SK-N-SH (cell line): ENCODE measurements at regions not wholly inside any gene's neighbourhood (a gene's known extent, or its start where the extent isn't known, plus 50 kb on each side); places are given as distances from the start of the nearest gene placed in this dataset.

Source experiments
- CTCF ChIA-PET: fragments of 300-600, 350-600 bp; formaldehyde crosslinking; extraction: SDS; loops from one replicate; lab custom pipeline; 2021; lab: Yijun Ruan, JAX
- POLR2A ChIA-PET: fragments of 350-600 bp; sonication (Branson Sonifier 250); formaldehyde crosslinking; extraction: SDS; loops from one replicate; lab custom pipeline; 2020; ENCODE audit warnings: antibody characterized with exemption, inconsistent platforms; lab: Yijun Ruan, JAX
- DNase-seq: peaks from one replicate; pipeline ENCODE4 v3.0.0; 2012
- H2AFZ ChIP-seq: fragments of 200-600 bp; sonication (generic); 2 replicates; pipeline ENCODE4 v1.8.1; 2016; ENCODE audit warnings: antibody characterized with exemption, mild to moderate bottlenecking, low read depth
- H3F3A ChIP-seq: fragments of 200-600 bp; sonication (generic); replicated peaks from 2 replicates; pipeline ENCODE3; 2016; ENCODE audit warnings: antibody characterized with exemption, mild to moderate bottlenecking; ENCODE audit not compliant: insufficient read depth
- H3K27ac ChIP-seq, 2 experiments: fragments of 200-500 bp in 1 of 2; fragments of 200-600 bp in 1 of 2; sonication (Bioruptor generic) in 1 of 2; sonication (generic), shearing (Covaris generic) in 1 of 2; 2 replicates each; pipeline versions ENCODE4 v1.5.1 to v1.6.1; 2014 to 2016; ENCODE audit warnings: low read depth in 2 of 2, inconsistent platforms in 1 of 2, low read length in 1 of 2, mild to moderate bottlenecking in 1 of 2, mixed read lengths in 1 of 2
- H3K27me3 ChIP-seq: fragments of 200-600 bp; sonication (generic), shearing (Covaris generic); 2 replicates; pipeline ENCODE4 v1.6.1; 2016; ENCODE audit warnings: mixed run types; ENCODE audit not compliant: insufficient read depth
- H3K36me3 ChIP-seq, 2 experiments: fragments of 200-500 bp in 1 of 2; fragments of 200-600 bp in 1 of 2; sonication (Bioruptor generic) in 1 of 2; sonication (generic) in 1 of 2; replicated peaks in 1 of 2; 2 replicates each; pipeline versions ENCODE3 to v1.5.1; 2014 to 2016; ENCODE audit warnings: low read length in 1 of 2, mild to moderate bottlenecking in 1 of 2; ENCODE audit not compliant: insufficient read depth in 2 of 2, control insufficient read depth in 1 of 2
- H3K4me1 ChIP-seq, 2 experiments: fragments of 200-500 bp in 1 of 2; fragments of 200-600 bp in 1 of 2; sonication (Bioruptor generic) in 1 of 2; sonication (generic), shearing (Covaris generic) in 1 of 2; 2 replicates each; pipeline versions ENCODE4 v1.5.1 to v1.6.1; 2014 to 2016; ENCODE audit warnings: low read depth in 1 of 2, low read length in 1 of 2, mixed run types in 1 of 2; ENCODE audit not compliant: insufficient read depth in 2 of 2, control insufficient read depth in 1 of 2
- H3K4me2 ChIP-seq: fragments of 200-600 bp; sonication (generic), shearing (Covaris generic); 2 replicates; pipeline ENCODE4 v1.6.1; 2017; ENCODE audit warnings: mixed run types
- H3K4me3 ChIP-seq, 2 experiments: fragments of 200-500 bp in 1 of 2; fragments of 200-600 bp in 1 of 2; sonication (Bioruptor generic) in 1 of 2; sonication (generic), shearing (Covaris generic) in 1 of 2; 2 replicates each; pipeline versions ENCODE4 v1.5.1 to v1.8.1; 2014 to 2016; ENCODE audit warnings: low read depth in 2 of 2, inconsistent platforms in 1 of 2, low read length in 1 of 2, mild to moderate bottlenecking in 1 of 2, mixed read lengths in 1 of 2, moderate library complexity in 1 of 2
- H3K79me2 ChIP-seq: fragments of 200-600 bp; sonication (generic); 2 replicates; pipeline ENCODE4 v1.8.1; 2017; ENCODE audit warnings: mild to moderate bottlenecking; ENCODE audit not compliant: insufficient read depth
- H3K9ac ChIP-seq: fragments of 200-600 bp; sonication (generic); 2 replicates; pipeline ENCODE4 v1.6.1; 2017; ENCODE audit warnings: mixed run types
- H3K9me2 ChIP-seq: fragments of 200-600 bp; sonication (generic); 2 replicates; pipeline ENCODE4 v1.6.1; 2017; ENCODE audit warnings: mixed run types
- H3K9me3 ChIP-seq: fragments of 200-600 bp; sonication (generic); 2 replicates; pipeline ENCODE4 v1.6.1; 2017; ENCODE audit warnings: mixed run types, mild to moderate bottlenecking, moderate library complexity
- H4K20me1 ChIP-seq: fragments of 200-600 bp; sonication (generic); 2 replicates; pipeline ENCODE4 v1.6.1; 2017; ENCODE audit warnings: mild to moderate bottlenecking, mixed run types; ENCODE audit not compliant: insufficient read depth
- CHD2 ChIP-seq: fragments of 150-350 bp; IDR thresholded peaks from 2 replicates; pipeline ENCODE4 v1.6.1; 2018; ENCODE audit warnings: low read length; ENCODE audit not compliant: partially characterized antibody
- CTCF ChIP-seq: fragments of 200-600 bp; sonication (generic); IDR thresholded peaks from 2 replicates; pipeline ENCODE4 v1.6.1; 2017; ENCODE audit warnings: antibody characterized with exemption, mild to moderate bottlenecking, moderate library complexity
- EZH2phosphoT487 ChIP-seq: fragments of 200-600 bp; sonication (generic); IDR thresholded peaks from 2 replicates; pipeline ENCODE4 v1.6.1; 2017; ENCODE audit warnings: low read depth, mixed run types, mild to moderate bottlenecking, antibody characterized with exemption, moderate library complexity, borderline replicate concordance
- FOSL2 ChIP-seq: IDR thresholded peaks from 2 replicates; pipeline ENCODE4 v1.4.0; 2012; ENCODE audit warnings: low read depth, mild to moderate bottlenecking, moderate library complexity, borderline replicate concordance
- FOXJ3 ChIP-seq: sonication (generic); formaldehyde crosslinking; IDR thresholded peaks from 2 replicates; pipeline ENCODE4 v1.5.1; 2020; ENCODE audit warnings: mild to moderate bottlenecking, missing genetic modification reagents
- FOXM1 ChIP-seq: IDR thresholded peaks from 2 replicates; pipeline ENCODE4 v1.4.0; 2012; ENCODE audit warnings: low read depth, mild to moderate bottlenecking
- GATA2 ChIP-seq: sonication (generic); formaldehyde crosslinking; IDR thresholded peaks from 2 replicates; pipeline ENCODE4 v1.5.0; 2020; ENCODE audit warnings: mild to moderate bottlenecking, missing genetic modification reagents
- MAX ChIP-seq: IDR thresholded peaks from 2 replicates; pipeline ENCODE4 v1.4.0; 2012; ENCODE audit warnings: low read depth
- MXI1 ChIP-seq: IDR thresholded peaks from 2 replicates; pipeline ENCODE4 v1.6.1; 2012; ENCODE audit warnings: mild to moderate bottlenecking, low read depth, low read length, improper control_type of control experiment
- NFIC ChIP-seq: IDR thresholded peaks from 2 replicates; pipeline ENCODE4 v1.4.0; 2012; ENCODE audit warnings: borderline replicate concordance
- NRF1 ChIP-seq: IDR thresholded peaks from 2 replicates; pipeline ENCODE4 v1.6.1; 2012; ENCODE audit warnings: low read depth, mild to moderate bottlenecking, low read length
- RAD21 ChIP-seq: IDR thresholded peaks from 2 replicates; pipeline ENCODE4 v1.6.1; 2012; ENCODE audit warnings: mild to moderate bottlenecking, low read length
- REST ChIP-seq: IDR thresholded peaks from 2 replicates; pipeline ENCODE4 v1.6.1; 2012; ENCODE audit warnings: mild to moderate bottlenecking, low read depth, low read length, moderate library complexity
- RXRA ChIP-seq: IDR thresholded peaks from 2 replicates; pipeline ENCODE4 v1.4.0; 2012; ENCODE audit warnings: low read depth, mild to moderate bottlenecking, borderline replicate concordance
- SIN3A ChIP-seq: IDR thresholded peaks from 2 replicates; pipeline ENCODE4 v1.6.1; 2012; ENCODE audit warnings: low read depth, mild to moderate bottlenecking, low read length, moderate library complexity, borderline replicate concordance
- TCF12 ChIP-seq: IDR thresholded peaks from 2 replicates; pipeline ENCODE4 v1.4.0; 2012
- TEAD4 ChIP-seq: IDR thresholded peaks from 2 replicates; pipeline ENCODE4 v1.4.0; 2012; ENCODE audit warnings: mild to moderate bottlenecking, borderline replicate concordance; ENCODE audit not compliant: insufficient read depth
- YY1 ChIP-seq: IDR thresholded peaks from 2 replicates; pipeline ENCODE4 v1.4.0; 2012; ENCODE audit warnings: low read depth, mild to moderate bottlenecking
- WGBS: methylation state at CpG from one replicate; pipeline ENCODE4 v1.1.6; 2017; ENCODE audit warnings: low lambda C conversion rate; 5-methylcytosine and 5-hydroxymethylcytosine counted together

GRCh38 chr3:148217317-148217716, 480.4 kb upstream of the AGTR1 start:
- no peak overlapping the region for H3K4me2 ChIP-seq
- H3K4me1 ChIP-seq, result no peaks in the 10 kb centered on the region
- no peaks in the 10 kb centered on the region for H3K79me2 ChIP-seq
- no peak overlapping the region for H3K27ac ChIP-seq
- DNase-seq, result no peak
- no peak overlapping the region for H3K9ac ChIP-seq
- no peaks in the 10 kb centered on the region for H3K27me3 ChIP-seq
- H3K4me3 ChIP-seq, result no peak overlapping the region
- 46% methylated on average over 3 of the region's 3 CpGs for WGBS
- no peaks in the 10 kb centered on the region for H3K36me3 ChIP-seq
- H3K9me2 ChIP-seq, result no peaks in the 10 kb centered on the region
- CTCF ChIA-PET, result no interaction called here
- H2AFZ ChIP-seq, result no peak overlapping the region
- no peak for TF ChIP-seq CTCF
- TF ChIP-seq RXRA, result no peak
- no peak for TF ChIP-seq RAD21
- no peak for TF ChIP-seq TCF12
- TF ChIP-seq MAX, result no peak
- no peak for TF ChIP-seq YY1
- no peak for TF ChIP-seq FOXJ3
- TF ChIP-seq REST, result no peak
- TF ChIP-seq EZH2phosphoT487, result no peak
- TF ChIP-seq FOXM1, result no peak
- TF ChIP-seq GATA2, result no peak
- TF ChIP-seq SIN3A, result no peak
- TF ChIP-seq MXI1, result no peak
- no peak for TF ChIP-seq CHD2
- no peak for TF ChIP-seq FOSL2
- TF ChIP-seq TEAD4, result no peak
- TF ChIP-seq NRF1, result no peak
- no peak for TF ChIP-seq NFIC
- TF ChIP-seq, all 33 proteins: peak for 0
- POLR2A ChIA-PET, result no interaction called here
- H3K9me3 ChIP-seq, result no peaks in the 10 kb centered on the region
- peaks cover 5% of the 10 kb centered on the region for H3F3A ChIP-seq
- H4K20me1 ChIP-seq, result no peaks in the 10 kb centered on the region
